ENCODE measurements at regions not wholly inside any gene's neighbourhood (a gene's known extent, or its start where the extent isn't known, plus 50 kb on each side); places are given as distances from the start of the nearest gene placed in this dataset.

GRCh38 chr14:45381091-45381490 lies 128.1 kb upstream of the MIS18BP1 start:
- no peak for DNase-seq

GRCh38 chr14:45377166-45377565 lies 124.2 kb upstream of the MIS18BP1 start:
- DNase-seq: no peak

GRCh38 chr14:45373877-45374276 lies 120.9 kb upstream of the MIS18BP1 start:
- DNase-seq: no peak

GRCh38 chr14:45364565-45365156 lies 111.7 kb upstream of the MIS18BP1 start:
- DNase-seq: no peak

- no peak for DNase-seq
Measured at GRCh38 chr14:45362505-45362904, 109.5 kb upstream of the MIS18BP1 start.

GRCh38 chr14:45361727-45362126 lies 108.7 kb upstream of the MIS18BP1 start:
- no peak for DNase-seq

- DNase-seq: no peak
Measured at GRCh38 chr14:45359746-45360145, 106.7 kb upstream of the MIS18BP1 start.

GRCh38 chr14:45332360-45332988 lies 79.5 kb upstream of the MIS18BP1 start:
- DNase-seq: no peak

- no peak for DNase-seq
Measured at GRCh38 chr14:45308745-45309397, 55.9 kb upstream of the MIS18BP1 start.
